Cerebellar cortex (tissue), 1 donor: ENCODE measurements at regions not wholly inside any gene's neighbourhood (a gene's known extent, or its start where the extent isn't known, plus 50 kb on each side); places are given as distances from the start of the nearest gene placed in this dataset.
A peak's percentile ranks its signal among the peaks of the same experiment; 100 is the strongest.
"Not testable (repeated sequence)": the region's sequence is repeated elsewhere in the genome, so short reads cannot be mapped to it uniquely, and the experiment has no call there.

Experiments used
- DNase-seq: peaks from one replicate; pipeline ENCODE4 v3.0.0-alpha.2; 2015; ENCODE audit warnings: low spot score

GRCh38 chr2:215831296-215831913 is 181.9 kb downstream of the MREG start:
- DNase-seq, result no peak

- no peak for DNase-seq
Observed at GRCh38 chr2:215830304-215830703, 183.0 kb downstream of the MREG start.

- no peak for DNase-seq
Observed at GRCh38 chr2:215829261-215829660, 184.1 kb downstream of the MREG start.

- DNase-seq, result peak; percentile 26
Observed at GRCh38 chr2:215828528-215829184, 184.7 kb downstream of the MREG start.

GRCh38 chr2:215826838-215827441 is 186.4 kb downstream of the MREG start:
- no peak for DNase-seq

- DNase-seq, result no peak
Observed at GRCh38 chr2:215826376-215826775, 187.0 kb downstream of the MREG start.

- no peak for DNase-seq
Observed at GRCh38 chr2:215825707-215826106, 187.6 kb downstream of the MREG start.

GRCh38 chr2:215821298-215821697 is 192.1 kb downstream of the MREG start:
- not testable (repeated sequence) for DNase-seq

- DNase-seq, result not testable (repeated sequence)
Observed at GRCh38 chr2:215819713-215820112, 193.6 kb downstream of the MREG start.

- DNase-seq, result no peak
Observed at GRCh38 chr2:215817046-215817445, 196.3 kb downstream of the MREG start.

- DNase-seq, result no peak
Observed at GRCh38 chr2:215816424-215816823, 196.9 kb downstream of the MREG start.

GRCh38 chr2:215815960-215816359 is 197.4 kb downstream of the MREG start:
- no peak for DNase-seq

- no peak for DNase-seq
Observed at GRCh38 chr2:215812966-215813365, 200.4 kb downstream of the MREG start.

GRCh38 chr2:215811409-215812345 is 201.7 kb downstream of the MREG start:
- DNase-seq, result no peak

- no peak for DNase-seq
Observed at GRCh38 chr2:215811003-215811402, 202.3 kb downstream of the MREG start.

GRCh38 chr2:215808996-215809395 is 204.4 kb downstream of the MREG start:
- DNase-seq, result no peak

GRCh38 chr2:215808194-215808593 is 205.2 kb downstream of the MREG start:
- no peak for DNase-seq

GRCh38 chr2:215805493-215805892 is 207.9 kb downstream of the MREG start:
- no peak for DNase-seq

GRCh38 chr2:215803150-215803549 is 210.2 kb downstream of the MREG start:
- DNase-seq, result no peak

- DNase-seq, result no peak
Observed at GRCh38 chr2:215799194-215799593, 214.2 kb downstream of the MREG start.

- peak; percentile 46 for DNase-seq
Observed at GRCh38 chr2:215797676-215798075, 215.7 kb downstream of the MREG start.

- peak; percentile 41 for DNase-seq
Observed at GRCh38 chr2:215796140-215796855, 217.1 kb downstream of the MREG start.
